Parathyroid adenoma (tissue), 2 donors: ENCODE measurements at regions not wholly inside any gene's neighbourhood (a gene's known extent, or its start where the extent isn't known, plus 50 kb on each side); places are given as distances from the start of the nearest gene placed in this dataset.

Source experiments
- H2AFZ ChIP-seq: fragments of 300-600 bp; sonication (generic); one replicate; pipeline ENCODE4 v1.7.0; 2017; ENCODE audit warnings: antibody characterized with exemption, mild to moderate bottlenecking
- H3K27ac ChIP-seq: fragments of 300-600 bp; sonication (generic); one replicate; pipeline ENCODE4 v1.7.0; 2017
- H3K27me3 ChIP-seq: fragments of 300-600 bp; sonication (generic); one replicate; pipeline ENCODE4 v1.7.0; 2017; ENCODE audit warnings: low read length; ENCODE audit not compliant: control insufficient read depth, insufficient read depth
- H3K36me3 ChIP-seq: fragments of 300-600 bp; sonication (generic); one replicate; pipeline ENCODE4 v1.7.0; 2017; ENCODE audit warnings: low read length; ENCODE audit not compliant: control insufficient read depth, insufficient read depth
- H3K4me1 ChIP-seq: fragments of 300-600 bp; sonication (generic); one replicate; pipeline ENCODE4 v1.7.0; 2017; ENCODE audit warnings: control low read depth
- H3K4me2 ChIP-seq: fragments of 300-600 bp; sonication (generic); one replicate; pipeline ENCODE4 v1.7.0; 2017; ENCODE audit warnings: low read length
- H3K4me3 ChIP-seq: fragments of 300-600 bp; sonication (generic); one replicate; pipeline ENCODE4 v1.7.0; 2017; ENCODE audit warnings: low read depth, low read length
- H3K79me2 ChIP-seq: fragments of 300-600 bp; sonication (generic); one replicate; pipeline ENCODE4 v1.7.0; 2017; ENCODE audit warnings: control low read depth
- H3K9ac ChIP-seq: fragments of 300-600 bp; sonication (generic); one replicate; pipeline ENCODE4 v1.7.0; 2017; ENCODE audit warnings: mild to moderate bottlenecking
- H3K9me3 ChIP-seq: fragments of 300-600 bp; sonication (generic); one replicate; pipeline ENCODE4 v1.7.0; 2017; ENCODE audit warnings: low read length; ENCODE audit not compliant: control insufficient read depth
- CTCF ChIP-seq: fragments of 300-600 bp; sonication (generic); IDR thresholded peaks from one replicate; pipeline ENCODE4 v1.7.0; 2017; ENCODE audit warnings: antibody characterized with exemption, mild to moderate bottlenecking
- donor health status: primary hyperparathyroidism.

GRCh38 chr5:105739732-105740131, 1931.0 kb downstream of the EFNA5 start:
- no peaks in the 10 kb centered on the region for H3K27me3 ChIP-seq
- H2AFZ ChIP-seq: no peak overlapping the region
- no peak overlapping the region for H3K4me2 ChIP-seq
- no peak overlapping the region for H3K4me3 ChIP-seq
- H3K4me1 ChIP-seq: no peaks in the 10 kb centered on the region
- H3K9me3 ChIP-seq: no peaks in the 10 kb centered on the region
- H3K9ac ChIP-seq: no peak overlapping the region
- H3K36me3 ChIP-seq: no peaks in the 10 kb centered on the region
- H3K79me2 ChIP-seq: no peaks in the 10 kb centered on the region
- TF ChIP-seq CTCF: no peak
- no peak overlapping the region for H3K27ac ChIP-seq

- Histone ChIP-seq H3K4me2 (no peak overlapping the region), H3K4me1 (no peaks in the 10 kb centered on the region), H3K9me3 (no peaks in the 10 kb centered on the region), H3K9ac (no peak overlapping the region), H2AFZ (no peak overlapping the region), H3K27ac (no peak overlapping the region), H3K79me2 (no peaks in the 10 kb centered on the region), H3K27me3 (no peaks in the 10 kb centered on the region), H3K36me3 (no peaks in the 10 kb centered on the region), H3K4me3 (no peak overlapping the region)
- no peak for TF ChIP-seq CTCF
These were observed 1935.0 kb downstream of the EFNA5 start for GRCh38 chr5:105735704-105736103.

- Histone ChIP-seq H3K4me1 (no peaks in the 10 kb centered on the region), H3K4me3 (no peak overlapping the region), H3K27me3 (no peaks in the 10 kb centered on the region), H3K9ac (no peak overlapping the region), H3K9me3 (no peaks in the 10 kb centered on the region), H2AFZ (no peak overlapping the region), H3K36me3 (no peaks in the 10 kb centered on the region), H3K27ac (no peak overlapping the region), H3K4me2 (no peak overlapping the region), H3K79me2 (no peaks in the 10 kb centered on the region)
- no peak for TF ChIP-seq CTCF
These were observed 1939.8 kb downstream of the EFNA5 start for GRCh38 chr5:105730982-105731381.

GRCh38 chr5:105726093-105726492, 1944.6 kb downstream of the EFNA5 start:
- no peak overlapping the region for H3K27ac ChIP-seq
- TF ChIP-seq CTCF: no peak
- no peaks in the 10 kb centered on the region for H3K4me1 ChIP-seq
- H3K4me3 ChIP-seq: no peak overlapping the region
- H3K79me2 ChIP-seq: no peaks in the 10 kb centered on the region
- H3K36me3 ChIP-seq: no peaks in the 10 kb centered on the region
- H3K9me3 ChIP-seq: no peaks in the 10 kb centered on the region
- no peak overlapping the region for H3K9ac ChIP-seq
- H3K27me3 ChIP-seq: no peaks in the 10 kb centered on the region
- no peak overlapping the region for H3K4me2 ChIP-seq
- H2AFZ ChIP-seq: no peak overlapping the region

GRCh38 chr5:105708442-105708841, 1962.3 kb downstream of the EFNA5 start:
- Histone ChIP-seq H3K4me2 (no peak overlapping the region), H3K36me3 (no peaks in the 10 kb centered on the region), H3K9ac (no peak overlapping the region), H3K4me3 (no peak overlapping the region), H3K27ac (no peak overlapping the region), H3K79me2 (no peaks in the 10 kb centered on the region), H3K4me1 (no peaks in the 10 kb centered on the region), H2AFZ (no peak overlapping the region), H3K9me3 (peaks cover 3% of the 10 kb centered on the region), H3K27me3 (no peaks in the 10 kb centered on the region)
- TF ChIP-seq CTCF: no peak
